WTC11 (cell line): ENCODE measurements at regions not wholly inside any gene's neighbourhood (a gene's known extent, or its start where the extent isn't known, plus 50 kb on each side); places are given as distances from the start of the nearest gene placed in this dataset.
A peak's percentile ranks its signal among the peaks of the same experiment; 100 is the strongest.
"Not testable (repeated sequence)": the region's sequence is repeated elsewhere in the genome, so short reads cannot be mapped to it uniquely, and the experiment has no call there.

Experiments
- ATAC-seq: fragments of 200-7000 bp; cut with Tn5 transposase; 2 replicates; pipeline ENCODE4 v1.10.0; 2021; ENCODE audit warnings: mild to moderate bottlenecking, moderate library complexity
- CTCF ChIA-PET: fragments of 300-600 bp; sonication (Branson Sonifier 250); formaldehyde crosslinking; loops from one replicate; lab custom pipeline; 2021; ENCODE audit warnings: antibody characterized with exemption; lab: Charles Lee
- POLR2A ChIA-PET: fragments of 350-600 bp; sonication (Branson Sonifier 250); formaldehyde crosslinking; loops from one replicate; lab custom pipeline; 2021; ENCODE audit warnings: antibody characterized with exemption; lab: Charles Lee
- DNase-seq: peaks from one replicate; pipeline ENCODE4 v3.0.0; 2021; ENCODE audit warnings: low spot score
- H3K27ac Mint-ChIP-seq: 2 replicates; pipeline ENCODE4 v1.8.0; 2021; ENCODE audit warnings: mixed read lengths
- H3K27me3 Mint-ChIP-seq: 2 replicates; pipeline ENCODE4 v1.8.0; 2021; ENCODE audit warnings: low read depth, mild to moderate bottlenecking, moderate library complexity, mixed read lengths
- H3K36me3 Mint-ChIP-seq: 2 replicates; pipeline ENCODE4 v1.8.0; 2021; ENCODE audit warnings: mixed read lengths
- H3K4me1 Mint-ChIP-seq: 2 replicates; pipeline ENCODE4 v1.8.0; 2022; ENCODE audit warnings: mixed read lengths
- H3K4me3 Mint-ChIP-seq: 2 replicates; pipeline ENCODE4 v1.8.0; 2021; ENCODE audit warnings: mild to moderate bottlenecking, moderate library complexity, mixed read lengths
- H3K9me3 Mint-ChIP-seq: 2 replicates; pipeline ENCODE4 v1.8.0; 2021; ENCODE audit warnings: mixed read lengths
- EMX1 ChIP-seq: fragments of 250-450 bp; sonication (Bioruptor Pico); IDR thresholded peaks from 2 replicates; pipeline ENCODE4 v1.8.0; 2021; ENCODE audit warnings: mild to moderate bottlenecking
- ETV6 ChIP-seq: sonication (generic); formaldehyde crosslinking; IDR thresholded peaks from 2 replicates; pipeline ENCODE4 v1.8.1; 2022; ENCODE audit warnings: mild to moderate bottlenecking, missing genetic modification reagents
- FOXK1 ChIP-seq: sonication (generic); formaldehyde crosslinking; IDR thresholded peaks from 2 replicates; pipeline ENCODE4 v1.8.0; 2022; ENCODE audit warnings: mild to moderate bottlenecking, moderate library complexity, missing genetic modification reagents
- GTF2I ChIP-seq: fragments of 250-450 bp; sonication (Bioruptor Pico); conservative IDR thresholded peaks from 2 replicates; pipeline ENCODE4 v1.4.0; 2021; ENCODE audit warnings: mild to moderate bottlenecking
- MXD4 ChIP-seq: fragments of 250-450 bp; sonication (Bioruptor Pico); IDR thresholded peaks from 2 replicates; pipeline ENCODE4 v1.8.0; 2021; ENCODE audit warnings: mild to moderate bottlenecking, moderate library complexity, borderline replicate concordance
- NFE2L1 ChIP-seq: sonication (generic); formaldehyde crosslinking; IDR thresholded peaks from 2 replicates; pipeline ENCODE4 v1.8.1; 2023; ENCODE audit warnings: missing genetic modification reagents
- SP1 ChIP-seq: sonication (generic); formaldehyde crosslinking; conservative IDR thresholded peaks from 2 replicates; pipeline ENCODE4 v1.8.1; 2022; ENCODE audit warnings: missing genetic modification reagents
- TEAD1 ChIP-seq: sonication (generic); formaldehyde crosslinking; IDR thresholded peaks from 2 replicates; pipeline ENCODE4 v1.8.0; 2022; ENCODE audit warnings: mild to moderate bottlenecking, missing genetic modification reagents
- ZBTB21 ChIP-seq: sonication (generic); formaldehyde crosslinking; IDR thresholded peaks from 2 replicates; pipeline ENCODE4 v1.8.1; 2023; ENCODE audit warnings: mild to moderate bottlenecking, missing genetic modification reagents, borderline replicate concordance
- ZNF232 ChIP-seq: sonication (generic); formaldehyde crosslinking; IDR thresholded peaks from 2 replicates; pipeline ENCODE4 v1.8.0; 2022; ENCODE audit warnings: mild to moderate bottlenecking, missing genetic modification reagents
- ZNF416 ChIP-seq: fragments of 250-450 bp; sonication (Bioruptor Pico); IDR thresholded peaks from 2 replicates; pipeline ENCODE4 v1.9.0; 2021; ENCODE audit warnings: mild to moderate bottlenecking, inconsistent platforms
- TF ChIP-seq, protein P1 (sequence below): sonication (generic); formaldehyde crosslinking; IDR thresholded peaks from 2 replicates; pipeline ENCODE4 v1.8.0; 2022; ENCODE audit warnings: mild to moderate bottlenecking, missing genetic modification reagents
- TF ChIP-seq, protein P2 (sequence below): sonication (generic); formaldehyde crosslinking; IDR thresholded peaks from 2 replicates; pipeline ENCODE4 v1.8.0; 2022; ENCODE audit warnings: mild to moderate bottlenecking, missing genetic modification reagents
- TF ChIP-seq, protein P3 (sequence below): sonication (generic); formaldehyde crosslinking; IDR thresholded peaks from 2 replicates; pipeline ENCODE4 v1.8.1; 2023; ENCODE audit warnings: mild to moderate bottlenecking, missing genetic modification reagents, moderate library complexity
- TF ChIP-seq, protein P4 (sequence below): sonication (generic); formaldehyde crosslinking; conservative IDR thresholded peaks from 2 replicates; pipeline ENCODE4 v1.8.1; 2022; ENCODE audit warnings: mild to moderate bottlenecking, missing genetic modification reagents

DNA sequence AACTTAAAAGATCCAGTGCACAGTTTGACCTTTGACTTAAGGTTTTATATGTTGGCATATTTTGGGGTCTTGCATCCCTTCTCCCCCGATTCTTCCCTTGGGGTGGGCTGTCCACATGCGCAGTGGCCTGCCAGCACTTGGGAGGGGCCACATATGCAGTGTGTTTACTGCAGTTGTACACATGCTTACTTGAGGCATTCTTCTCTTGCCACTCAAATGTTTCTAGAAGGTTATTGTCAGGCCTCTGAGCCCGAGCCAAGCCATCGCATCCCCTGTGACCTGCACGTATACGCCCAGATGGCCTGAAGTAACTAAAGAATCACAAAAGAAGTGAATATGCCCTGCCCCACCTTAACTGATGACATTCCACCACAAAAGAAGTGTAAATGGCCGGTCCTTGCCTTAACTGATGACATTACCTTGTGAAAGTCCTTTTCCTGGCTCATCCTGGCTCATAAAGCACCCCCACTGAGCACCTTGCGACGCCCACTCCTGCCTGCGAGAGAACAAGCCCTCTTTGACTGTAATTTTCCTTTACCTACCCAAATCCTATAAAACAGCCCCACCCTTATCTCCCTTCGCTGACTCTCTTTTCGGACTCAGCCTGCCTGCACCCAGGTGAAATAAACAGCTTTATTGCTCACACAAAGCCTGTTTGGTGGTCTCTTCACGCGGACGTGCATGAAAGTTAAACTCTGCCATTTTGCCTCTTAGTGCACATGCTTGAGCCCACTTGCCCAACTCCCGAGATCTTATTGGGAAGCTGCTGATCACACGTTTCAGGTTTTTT lies 57.8 kb downstream of the OLFML3 start:
- ATAC-seq, H3K9me3 Mint-ChIP-seq, H3K27me3 Mint-ChIP-seq: not testable (repeated sequence)
- CTCF ChIA-PET = interaction anchor here (1.1 to 6.4 kb wide), 5 partner anchors 13 to 246 kb away, joined by 4 to 39 read pairs (median 8); partner anchors contain the start of gene OLFML3
- Mint-ChIP-seq H3K36me3 (peaks cover 10% of the 10 kb centered on the region), H3K4me1 (peaks cover 51% of the 10 kb centered on the region), H3K4me3 (peak overlapping the region; percentile 32), H3K27ac (peak overlapping the region; percentile 98)
- POLR2A ChIA-PET = interaction anchor here (0.6 kb wide), 1 partner anchor 17 kb away, joined by 11 read pairs; no protein-coding TSS in a partner anchor
- peak; percentile 60 for DNase-seq
- TF ChIP-seq ETV6 (peak; percentile 75; the same call in 1 of the 2 replicates), SP1 (0 out of 2 replicates have a peak, but pooled peaks have one; percentile 20), NFE2L1 (0 out of 2 replicates have a peak, but pooled peaks have one; percentile 16), TEAD1 (CRISPR knock-in tag) (peak; percentile 93), ZBTB21 (CRISPR knock-in tag) (peak; percentile 17; the same call in 1 of the 2 replicates), FOXK1 (CRISPR knock-in tag) (peak; percentile 37)
- TF ChIP-seq, protein P1, sequence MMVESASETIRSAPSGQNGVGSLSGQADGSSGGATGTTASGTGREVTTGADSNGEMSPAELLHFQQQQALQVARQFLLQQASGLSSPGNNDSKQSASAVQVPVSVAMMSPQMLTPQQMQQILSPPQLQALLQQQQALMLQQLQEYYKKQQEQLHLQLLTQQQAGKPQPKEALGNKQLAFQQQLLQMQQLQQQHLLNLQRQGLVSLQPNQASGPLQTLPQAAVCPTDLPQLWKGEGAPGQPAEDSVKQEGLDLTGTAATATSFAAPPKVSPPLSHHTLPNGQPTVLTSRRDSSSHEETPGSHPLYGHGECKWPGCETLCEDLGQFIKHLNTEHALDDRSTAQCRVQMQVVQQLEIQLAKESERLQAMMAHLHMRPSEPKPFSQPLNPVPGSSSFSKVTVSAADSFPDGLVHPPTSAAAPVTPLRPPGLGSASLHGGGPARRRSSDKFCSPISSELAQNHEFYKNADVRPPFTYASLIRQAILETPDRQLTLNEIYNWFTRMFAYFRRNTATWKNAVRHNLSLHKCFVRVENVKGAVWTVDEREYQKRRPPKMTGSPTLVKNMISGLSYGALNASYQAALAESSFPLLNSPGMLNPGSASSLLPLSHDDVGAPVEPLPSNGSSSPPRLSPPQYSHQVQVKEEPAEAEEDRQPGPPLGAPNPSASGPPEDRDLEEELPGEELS = peak; percentile 85; the same call in 1 of the 2 replicates
- TF ChIP-seq, protein P2, sequence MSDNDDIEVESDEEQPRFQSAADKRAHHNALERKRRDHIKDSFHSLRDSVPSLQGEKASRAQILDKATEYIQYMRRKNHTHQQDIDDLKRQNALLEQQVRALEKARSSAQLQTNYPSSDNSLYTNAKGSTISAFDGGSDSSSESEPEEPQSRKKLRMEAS (CRISPR knock-in tag) = peak; percentile 31; the same call in 1 of the 2 replicates

DNA sequence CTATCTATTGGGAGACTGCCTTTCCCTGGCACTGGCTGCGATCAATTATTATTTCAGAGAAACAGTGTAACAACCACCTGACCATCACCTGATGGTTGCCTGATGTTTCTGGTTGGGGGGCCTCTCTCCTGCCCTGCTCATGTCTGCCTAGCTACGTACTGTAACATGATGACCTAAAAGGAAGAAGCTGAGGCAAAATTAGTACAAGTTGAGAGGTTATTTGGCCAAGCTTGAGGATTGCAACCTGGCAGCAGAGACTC lies 58.3 kb downstream of the OLFML3 start:
- TF ChIP-seq TEAD1 (CRISPR knock-in tag) = no peak
- no peak for TF ChIP-seq EMX1
- TF ChIP-seq MXD4 = no peak
- TF ChIP-seq, protein P3, sequence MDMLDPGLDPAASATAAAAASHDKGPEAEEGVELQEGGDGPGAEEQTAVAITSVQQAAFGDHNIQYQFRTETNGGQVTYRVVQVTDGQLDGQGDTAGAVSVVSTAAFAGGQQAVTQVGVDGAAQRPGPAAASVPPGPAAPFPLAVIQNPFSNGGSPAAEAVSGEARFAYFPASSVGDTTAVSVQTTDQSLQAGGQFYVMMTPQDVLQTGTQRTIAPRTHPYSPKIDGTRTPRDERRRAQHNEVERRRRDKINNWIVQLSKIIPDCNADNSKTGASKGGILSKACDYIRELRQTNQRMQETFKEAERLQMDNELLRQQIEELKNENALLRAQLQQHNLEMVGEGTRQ (CRISPR knock-in tag) = no peak
- TF ChIP-seq, protein P4, sequence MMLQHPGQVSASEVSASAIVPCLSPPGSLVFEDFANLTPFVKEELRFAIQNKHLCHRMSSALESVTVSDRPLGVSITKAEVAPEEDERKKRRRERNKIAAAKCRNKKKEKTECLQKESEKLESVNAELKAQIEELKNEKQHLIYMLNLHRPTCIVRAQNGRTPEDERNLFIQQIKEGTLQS (CRISPR knock-in tag) = no peak
- H3K27ac Mint-ChIP-seq = peak overlapping the region; percentile 98
- CTCF ChIA-PET = interaction anchor here (1.1 to 6.4 kb wide), 6 partner anchors 13 to 245 kb away, joined by 3 to 39 read pairs (median 8); partner anchors contain the start of gene OLFML3
- DNase-seq = no peak
- peaks cover 9% of the 10 kb centered on the region for H3K9me3 Mint-ChIP-seq
- H3K27me3 Mint-ChIP-seq = peaks cover 11% of the 10 kb centered on the region
- POLR2A ChIA-PET = no interaction called here
- peak overlapping the region; percentile 32 for H3K4me3 Mint-ChIP-seq
- peak; percentile 3; the same call in 1 of the 2 replicates for ATAC-seq
- H3K4me1 Mint-ChIP-seq = peaks cover 51% of the 10 kb centered on the region
- peaks cover 10% of the 10 kb centered on the region for H3K36me3 Mint-ChIP-seq

DNA sequence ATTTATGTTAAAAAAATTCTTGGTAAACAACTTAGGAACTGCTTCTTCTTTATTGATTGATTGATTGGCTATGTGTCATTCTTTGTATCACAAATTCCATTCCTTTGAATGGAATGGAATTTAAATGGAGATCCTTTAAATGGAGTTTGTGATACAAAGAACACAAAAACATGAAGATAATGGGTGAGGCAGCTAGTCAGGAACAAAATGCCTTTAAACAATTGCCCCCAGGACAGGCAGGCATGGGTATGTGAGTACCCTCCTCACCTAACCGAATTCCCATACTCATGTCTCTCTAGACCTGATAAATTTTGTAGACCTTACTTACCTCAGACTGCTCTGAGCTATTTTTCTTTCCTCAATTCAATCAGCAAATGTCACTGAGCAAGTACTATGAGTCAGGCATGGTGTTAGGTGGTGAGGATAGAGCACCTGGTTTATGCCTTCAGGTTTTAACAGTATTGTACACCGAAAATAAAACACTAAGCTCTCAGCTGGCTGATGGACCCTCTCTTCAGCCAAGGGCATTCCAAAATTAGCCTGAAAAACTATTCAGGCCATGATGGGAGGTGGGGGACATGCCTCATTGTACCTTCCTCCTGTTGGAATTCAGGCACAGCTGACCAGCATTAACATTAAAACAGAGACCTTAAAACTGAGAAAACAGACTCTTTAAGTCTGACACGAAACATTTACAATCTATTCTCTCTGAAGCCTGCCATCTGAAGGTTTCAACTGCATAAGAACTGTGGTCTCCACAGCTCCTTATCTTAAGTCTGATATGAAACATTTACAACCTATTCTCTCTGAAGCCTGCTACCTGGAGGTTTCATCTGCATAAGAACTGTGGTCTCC lies 58.9 kb downstream of the OLFML3 start:
- Mint-ChIP-seq H3K27me3 (peaks cover 11% of the 10 kb centered on the region), H3K4me3 (peak overlapping the region; percentile 32; the same call in 1 of the 2 replicates), H3K36me3 (peaks cover 10% of the 10 kb centered on the region), H3K27ac (peak overlapping the region; percentile 98), H3K9me3 (peaks cover 9% of the 10 kb centered on the region), H3K4me1 (peaks cover 51% of the 10 kb centered on the region)
- ChIA-PET CTCF (interaction anchor here (0.8 to 6.4 kb wide), 8 partner anchors 14 to 245 kb away, joined by 3 to 39 read pairs (median 6); partner anchors contain the start of gene OLFML3), POLR2A (interaction anchor here (0.6 kb wide), 1 partner anchor 59 kb away, joined by 3 read pairs; the partner anchor contains the start of gene OLFML3)
- ATAC-seq (peak; percentile 20), DNase-seq (no peak)
- no peak for TF ChIP-seq GTF2I (CRISPR knock-in tag)
- TF ChIP-seq ETV6 = no peak
- no peak for TF ChIP-seq ZNF416
- TF ChIP-seq ZNF232 (CRISPR knock-in tag) = no peak
- no peak for TF ChIP-seq EMX1
- peak; percentile 56; the same call in 1 of the 2 replicates for TF ChIP-seq TEAD1 (CRISPR knock-in tag)
